ENCODE measurements at regions not wholly inside any gene's neighbourhood (a gene's known extent, or its start where the extent isn't known, plus 50 kb on each side); places are given as distances from the start of the nearest gene placed in this dataset.
"Not testable (repeated sequence)": the region's sequence is repeated elsewhere in the genome, so short reads cannot be mapped to it uniquely, and the experiment has no call there.

DNA sequence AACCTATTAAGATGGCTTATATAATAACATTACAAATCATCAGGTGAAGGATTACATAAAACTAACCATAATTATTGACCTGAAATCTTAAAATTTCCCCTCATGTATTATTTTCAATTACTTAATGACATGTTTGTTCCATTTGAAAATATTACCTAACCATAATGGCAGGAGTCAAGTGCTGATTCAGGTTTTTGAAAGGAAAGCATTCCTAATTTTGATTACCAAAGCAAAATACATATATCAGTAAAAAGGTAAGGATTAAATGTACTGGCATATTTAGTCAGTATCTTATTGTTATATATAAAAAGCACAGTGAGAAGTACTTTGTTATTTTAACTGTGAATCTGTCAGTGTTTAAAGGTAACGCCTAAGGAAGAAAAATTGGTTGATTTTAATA, 960.0 kb upstream of the CNTN5 start:
- DNase-seq (ENCODE audit: low read depth, low spot score), result no peak
- ChIA-PET POLR2A (no interaction called here), CTCF (no interaction called here)
- H3K4me3 ChIP-seq (ENCODE audit: low read depth, low read length), result no peak overlapping the region
- no peak for TF ChIP-seq CTCF (IDR thresholded peaks at IDR 0.05; ENCODE audit: insufficient read depth, low read length, missing control alignments)

- CTCF ChIA-PET, result no interaction called here
- no peak for TF ChIP-seq CTCF (IDR thresholded peaks at IDR 0.05; ENCODE audit: insufficient read depth, low read length, missing control alignments)
- POLR2A ChIA-PET, result no interaction called here
- H3K4me3 ChIP-seq (ENCODE audit: low read depth, low read length), result no peak overlapping the region
- no peak for DNase-seq (ENCODE audit: low read depth, low spot score)
These were observed 958.9 kb upstream of the CNTN5 start for GRCh38 chr11:98061858-98062257.

- POLR2A ChIA-PET, result no interaction called here
- TF ChIP-seq CTCF (IDR thresholded peaks at IDR 0.05; ENCODE audit: insufficient read depth, low read length, missing control alignments), result no peak
- CTCF ChIA-PET, result no interaction called here
- H3K4me3 ChIP-seq (ENCODE audit: low read depth, low read length), result no peak overlapping the region
- DNase-seq (ENCODE audit: low read depth, low spot score), result no peak
These were observed 958.0 kb upstream of the CNTN5 start for GRCh38 chr11:98062714-98063113.

- POLR2A ChIA-PET, result no interaction called here
- no peak for TF ChIP-seq CTCF (IDR thresholded peaks at IDR 0.05; ENCODE audit: insufficient read depth, low read length, missing control alignments)
- no peak for DNase-seq (ENCODE audit: low read depth, low spot score)
- no peak overlapping the region for H3K4me3 ChIP-seq (ENCODE audit: low read depth, low read length)
- CTCF ChIA-PET, result no interaction called here
These were observed 952.5 kb upstream of the CNTN5 start for GRCh38 chr11:98068251-98068650.

- CTCF ChIA-PET; DNase-seq (ENCODE audit: low read depth, low spot score); POLR2A ChIA-PET: not testable (repeated sequence)
These were observed 951.6 kb upstream of the CNTN5 start for GRCh38 chr11:98069147-98069546.

DNA sequence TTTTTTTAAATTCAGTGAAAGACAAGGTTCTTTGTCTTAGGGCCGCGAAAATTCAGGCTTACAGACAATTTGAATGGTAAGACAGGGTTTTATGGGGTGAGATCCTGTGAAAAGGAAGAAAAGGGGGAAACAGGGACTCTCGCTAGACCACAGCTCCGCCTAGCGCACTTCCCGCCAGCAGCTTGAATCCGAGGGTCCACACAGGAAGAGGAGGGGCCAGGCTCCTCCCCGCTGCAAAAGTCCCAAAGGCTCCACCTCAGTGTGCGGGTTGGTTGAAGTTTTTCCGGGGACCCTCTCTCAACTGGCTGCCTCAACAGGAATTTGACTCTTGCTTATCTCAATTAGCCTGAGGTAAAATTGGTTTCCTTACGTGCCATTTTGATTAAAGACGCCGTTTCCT, 950.9 kb upstream of the CNTN5 start:
- no peak for TF ChIP-seq CTCF (IDR thresholded peaks at IDR 0.05; ENCODE audit: insufficient read depth, low read length, missing control alignments)
- ChIA-PET CTCF (no interaction called here), POLR2A (no interaction called here)
- DNase-seq (ENCODE audit: low read depth, low spot score), result no peak
- H3K4me3 ChIP-seq (ENCODE audit: low read depth, low read length), result no peak overlapping the region

More at GRCh38 chr11:98069147-98069546, 951.6 kb upstream of the CNTN5 start:
- H3K4me3 ChIP-seq (ENCODE audit: low read depth, low read length), result not testable (repeated sequence)

GRCh38 chr11:98090861-98091505, 929.8 kb upstream of the CNTN5 start:
- DNase-seq (ENCODE audit: low read depth, low spot score), result no peak
- TF ChIP-seq CTCF (IDR thresholded peaks at IDR 0.05; ENCODE audit: insufficient read depth, low read length, missing control alignments), result no peak
- POLR2A ChIA-PET, result no interaction called here
- no peak overlapping the region for H3K4me3 ChIP-seq (ENCODE audit: low read depth, low read length)
- CTCF ChIA-PET, result no interaction called here
